HG03439 (cell line): ENCODE measurements at regions not wholly inside any gene's neighbourhood (a gene's known extent, or its start where the extent isn't known, plus 50 kb on each side); places are given as distances from the start of the nearest gene placed in this dataset.

Experiments used
- ATAC-seq: cut with Tn5 transposase; IDR thresholded peaks from one replicate; pipeline ENCODE4 v1.9.1; 2021; ENCODE audit warnings: mild to moderate bottlenecking, moderate library complexity; ENCODE audit not compliant: unreplicated experiment

GRCh38 chr5:82351754-82352145 is 73.6 kb upstream of the RPS23 start:
- peak; percentile 65 for ATAC-seq

DNA sequence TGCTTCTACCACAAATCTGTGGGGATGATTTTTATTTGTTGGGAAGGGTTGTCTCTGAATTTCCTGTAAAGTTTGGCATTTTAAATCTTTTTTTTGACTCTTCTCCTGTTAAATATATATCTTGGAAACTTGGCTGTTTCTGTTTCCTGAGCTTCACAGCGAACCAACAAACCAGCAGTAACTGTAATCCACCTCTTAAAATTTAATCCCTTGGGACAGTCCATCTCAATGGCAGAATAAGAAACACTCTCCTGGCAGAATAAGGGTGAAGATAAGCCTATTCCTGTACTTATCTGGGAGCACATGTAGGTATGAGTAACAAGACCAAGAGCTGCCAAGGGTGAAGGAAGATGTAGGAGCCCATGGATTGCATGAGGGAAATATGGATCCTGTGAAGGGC is 73.1 kb upstream of the RPS23 start:
- ATAC-seq = no peak

- no peak for ATAC-seq
Measured at GRCh38 chr5:82349652-82350051, 71.5 kb upstream of the RPS23 start.

DNA sequence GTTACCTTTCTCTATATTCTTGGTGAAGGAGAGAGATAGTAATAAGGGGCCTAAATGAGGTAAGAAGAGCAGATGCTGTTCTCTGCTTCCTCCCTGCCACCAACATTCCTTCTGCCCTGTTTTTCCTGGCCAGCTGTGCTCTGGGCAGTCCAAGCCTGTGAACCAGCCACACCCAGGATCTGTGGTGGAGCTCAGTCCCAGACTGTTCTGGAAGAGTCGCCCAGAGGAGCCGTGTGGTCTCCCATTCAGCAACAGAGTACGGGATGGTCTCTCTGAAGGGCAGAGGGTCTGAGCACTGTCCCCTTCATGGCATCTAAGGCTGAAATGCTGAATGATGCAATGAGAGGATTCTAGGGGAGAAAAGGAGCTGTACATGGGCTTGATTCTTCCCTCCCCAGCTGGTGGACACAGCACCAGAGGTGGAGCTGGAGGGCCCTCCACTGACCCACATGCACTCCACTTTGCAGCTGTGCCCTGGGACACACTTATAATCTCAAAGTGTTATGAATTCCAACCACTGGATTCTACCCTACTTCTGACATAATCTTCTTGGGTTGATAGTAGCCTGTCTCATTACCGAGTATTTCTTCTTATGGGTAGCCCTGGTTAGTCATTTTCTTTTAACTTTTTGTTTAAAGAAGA is 70.8 kb upstream of the RPS23 start:
- ATAC-seq = no peak

DNA sequence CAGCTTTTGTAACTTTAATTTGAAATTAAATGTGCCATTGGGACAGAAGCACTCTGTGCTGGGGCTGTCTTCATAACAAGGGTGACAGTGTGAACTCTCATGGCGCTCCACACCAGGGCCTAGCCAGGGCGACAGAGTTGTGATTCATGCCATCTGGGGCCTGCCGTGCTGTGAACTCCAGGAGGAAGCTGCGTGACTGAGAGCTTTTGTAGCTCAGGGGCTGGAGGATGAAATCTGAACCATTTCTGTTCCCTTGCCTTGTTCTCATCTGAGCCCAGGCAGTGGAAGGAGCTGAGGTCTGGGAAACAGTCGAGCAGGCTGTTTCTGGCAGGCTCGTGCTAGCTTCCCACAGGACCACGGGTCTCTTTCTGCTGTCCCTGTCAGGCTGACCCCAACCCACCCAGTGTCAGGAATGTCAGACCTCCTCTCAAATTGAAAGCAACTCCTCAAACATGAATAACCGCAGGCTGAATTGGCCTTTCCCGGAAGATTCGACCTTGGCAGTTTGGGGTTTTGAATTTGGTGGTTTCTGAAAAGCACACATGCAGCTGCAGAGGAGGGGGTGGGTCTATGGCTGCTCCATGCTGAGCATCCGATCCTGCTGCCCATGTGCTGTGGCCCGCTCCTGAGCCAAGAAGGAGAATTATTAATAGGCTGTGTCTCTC is 69.2 kb upstream of the RPS23 start:
- no peak for ATAC-seq

- no peak for ATAC-seq
Measured at GRCh38 chr5:82346399-82347165, 68.4 kb upstream of the RPS23 start.

GRCh38 chr5:82345108-82345507 is 67.0 kb upstream of the RPS23 start:
- no peak for ATAC-seq

GRCh38 chr5:82341325-82341724 is 63.2 kb upstream of the RPS23 start:
- ATAC-seq = no peak

DNA sequence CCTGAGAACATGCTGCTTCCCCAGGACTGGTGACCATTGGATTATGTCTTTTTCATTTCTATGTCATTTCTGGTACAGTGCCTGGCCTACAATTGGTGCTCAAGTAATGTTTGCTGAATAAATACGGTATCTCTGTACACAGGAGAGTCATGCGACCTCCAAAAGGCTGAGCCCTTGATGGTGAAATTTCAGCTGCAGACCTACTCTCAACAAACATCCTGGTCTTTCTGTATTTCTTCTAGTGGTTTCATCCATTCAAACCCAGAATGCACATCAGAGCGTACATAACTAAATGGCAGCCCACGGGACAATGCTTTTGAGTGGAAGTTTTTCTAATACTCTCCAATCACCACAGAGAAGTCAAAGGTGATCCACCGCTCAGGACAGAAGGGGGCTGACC is 62.6 kb upstream of the RPS23 start:
- ATAC-seq = no peak

DNA sequence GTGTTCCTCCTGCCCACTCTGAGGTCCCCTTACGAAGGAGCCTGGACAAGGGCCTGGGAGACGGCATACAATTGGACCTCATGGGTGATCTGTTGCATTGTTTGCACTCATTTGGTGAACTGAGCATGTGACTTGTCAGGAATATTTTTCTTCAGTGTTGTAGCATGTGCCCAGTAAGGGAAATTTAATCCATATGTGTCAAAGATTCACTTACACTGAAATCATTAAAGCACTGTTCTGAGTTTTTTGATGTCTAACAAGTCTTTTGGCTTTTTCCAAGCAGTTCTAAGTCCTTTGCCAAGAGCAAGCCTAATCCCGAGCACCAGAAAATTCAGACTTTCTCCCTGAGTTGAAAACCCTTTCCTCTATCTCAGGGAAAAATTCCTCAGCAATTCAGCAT is 61.6 kb upstream of the RPS23 start:
- no peak for ATAC-seq

GRCh38 chr5:82338771-82339373 is 60.7 kb upstream of the RPS23 start:
- ATAC-seq = no peak

- no peak for ATAC-seq
Measured at GRCh38 chr5:82336959-82337351, 58.8 kb upstream of the RPS23 start.

DNA sequence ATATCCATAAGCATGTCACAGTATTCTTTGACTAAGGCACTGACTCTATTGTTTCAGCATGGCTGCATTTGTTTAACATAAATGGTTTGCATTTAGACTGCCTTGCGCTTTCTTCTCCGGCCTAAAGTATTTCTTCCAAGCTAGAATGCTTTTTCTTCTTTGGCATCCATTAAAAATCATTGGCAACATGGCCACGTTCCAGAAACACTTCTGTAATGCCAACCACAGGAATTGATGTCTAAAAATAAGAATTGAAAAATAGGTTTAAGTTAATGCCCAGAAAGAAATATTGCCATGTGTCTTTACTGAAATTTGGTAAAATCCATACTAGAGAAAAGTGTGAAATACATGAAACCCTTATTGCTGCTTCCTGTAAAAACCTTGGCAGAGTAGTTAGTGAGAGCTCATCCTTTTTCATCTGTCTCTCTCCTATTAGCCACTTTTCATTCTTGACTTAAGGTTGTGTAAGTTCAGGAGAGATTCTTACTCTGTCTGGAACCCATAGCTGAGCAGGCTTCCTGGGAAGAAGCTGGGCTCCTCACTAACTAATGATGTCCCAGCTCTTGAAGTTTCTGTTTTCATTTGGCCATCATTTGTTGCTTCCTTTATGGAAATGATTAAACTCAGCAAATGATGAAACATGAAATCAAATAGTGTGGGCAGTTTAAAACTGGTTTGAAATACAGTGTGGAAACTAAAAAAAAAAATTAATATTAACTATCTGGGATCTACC is 58.2 kb upstream of the RPS23 start:
- ATAC-seq = no peak

GRCh38 chr5:82335806-82336205 is 57.7 kb upstream of the RPS23 start:
- no peak for ATAC-seq

- no peak for ATAC-seq
Measured at GRCh38 chr5:82334856-82335255, 56.7 kb upstream of the RPS23 start.

DNA sequence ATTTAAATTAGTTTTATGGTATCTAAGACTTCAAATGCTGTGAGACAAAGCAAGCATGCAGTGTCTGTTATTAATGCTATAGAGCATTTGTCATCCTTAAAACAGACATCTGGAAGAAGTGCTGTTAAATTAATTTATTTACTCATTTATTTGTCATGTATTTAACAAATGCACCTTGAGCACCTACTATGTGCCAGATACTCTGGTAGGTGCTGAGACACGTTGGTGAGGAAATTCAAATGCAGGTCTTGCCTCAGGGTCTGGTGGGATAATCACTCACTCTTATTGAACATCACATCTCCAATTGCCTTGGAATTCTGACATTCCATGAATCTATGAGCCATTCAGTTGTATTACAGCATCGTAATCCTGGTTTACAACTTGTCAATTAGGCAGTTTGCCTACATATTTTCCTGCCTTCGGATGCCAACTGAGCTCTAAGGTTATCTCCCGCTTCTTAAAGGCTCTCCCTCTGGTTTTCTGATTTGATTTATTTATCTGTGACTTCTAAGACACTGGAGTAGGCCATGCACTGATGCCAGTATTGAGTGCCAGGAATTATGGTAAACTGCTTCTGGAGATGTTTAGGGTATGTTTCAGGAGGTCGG is 56.0 kb upstream of the RPS23 start:
- ATAC-seq = no peak

GRCh38 chr5:82332886-82333615 is 54.9 kb upstream of the RPS23 start:
- ATAC-seq = no peak

DNA sequence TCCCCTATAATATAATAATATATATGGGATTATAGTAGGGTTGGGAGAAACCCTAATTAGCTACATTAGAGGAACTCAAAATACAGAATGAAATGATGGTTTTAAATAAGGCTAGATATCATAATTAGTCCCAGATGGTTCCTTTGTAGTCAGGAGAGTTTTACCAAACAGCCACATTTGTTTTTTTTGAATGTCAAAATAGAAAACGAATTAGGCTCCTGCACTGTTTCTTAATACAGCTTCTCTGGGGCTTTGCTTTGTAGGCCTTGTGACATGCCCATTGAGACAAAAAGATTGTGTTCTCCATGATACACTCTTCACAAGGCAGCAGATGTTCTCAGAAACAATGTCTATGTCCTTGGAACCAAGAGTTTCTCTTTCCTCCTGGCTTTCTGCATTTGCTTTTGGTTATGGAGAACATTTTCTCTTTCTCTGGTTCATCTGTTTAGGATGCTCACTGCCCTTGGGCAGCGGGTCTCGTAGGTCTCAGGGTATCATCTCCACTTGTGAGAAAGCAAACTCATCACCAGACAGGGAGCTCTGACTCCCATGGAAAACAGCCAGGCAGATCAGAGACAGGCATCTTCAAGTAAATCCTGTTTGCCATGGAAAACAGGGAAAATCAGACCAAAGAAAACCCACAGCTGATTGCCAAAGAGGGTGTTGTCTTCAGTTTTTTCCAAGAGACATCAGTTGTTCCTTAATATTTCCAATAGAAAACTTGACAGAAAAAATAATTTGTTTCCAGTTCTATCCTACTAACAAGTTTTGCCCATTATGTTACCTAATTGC is 54.1 kb upstream of the RPS23 start:
- ATAC-seq = no peak

DNA sequence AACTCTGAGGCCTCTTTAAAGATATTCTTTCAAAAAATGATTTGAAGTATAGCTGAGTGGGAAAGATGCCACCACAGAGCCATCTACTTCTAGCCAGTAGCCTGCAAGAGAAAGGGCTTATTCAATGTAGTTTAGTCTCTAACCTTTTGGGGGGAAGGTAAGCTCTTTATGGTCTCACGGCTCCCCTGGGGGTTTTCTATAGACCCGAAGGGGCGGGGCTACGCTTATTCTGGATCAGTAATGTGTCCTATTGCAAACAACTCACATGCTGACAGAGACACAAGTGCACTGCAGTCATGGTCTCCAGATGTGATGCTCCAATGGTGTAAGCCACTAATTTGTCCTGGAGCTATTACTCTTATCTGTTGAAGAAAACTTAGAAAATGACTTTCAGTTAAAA is 53.4 kb upstream of the RPS23 start:
- ATAC-seq = no peak
